ENCODE measurements at regions not wholly inside any gene's neighbourhood (a gene's known extent, or its start where the extent isn't known, plus 50 kb on each side); places are given as distances from the start of the nearest gene placed in this dataset.
A peak's percentile ranks its signal among the peaks of the same experiment; 100 is the strongest.

DNA sequence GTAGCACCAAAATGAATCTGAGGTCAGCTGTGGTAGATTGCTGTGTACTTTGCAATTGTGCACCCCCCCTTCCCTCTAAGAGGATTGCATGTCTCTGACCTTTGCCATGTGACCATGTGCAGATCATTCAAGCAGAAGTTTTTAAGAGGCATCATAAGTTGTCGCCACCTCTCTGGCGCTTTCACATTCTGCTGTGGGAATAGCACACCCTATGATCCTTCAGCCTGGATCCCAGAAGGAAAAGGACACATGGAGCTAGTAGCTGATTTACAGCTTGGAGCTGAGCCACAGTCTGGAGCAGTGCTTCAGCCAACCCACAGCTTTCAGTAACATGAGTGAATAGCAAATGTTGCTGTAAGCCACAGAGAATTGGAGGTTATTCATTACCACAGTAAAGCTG lies 158.5 kb downstream of the TSEN15 start:
- Histone ChIP-seq H3K27me3 (no peaks in the 10 kb centered on the region), H3K9me3 (no peaks in the 10 kb centered on the region), H3K4me1 (peaks cover 0 to 10% (median 0%) of the 10 kb centered on the region in 9 donors), H3K27ac (no peak overlapping the region), H3K4me3 (no peak overlapping the region), H3K36me3 (no peaks in the 10 kb centered on the region)
- DNase-seq, result peak in 1 of 2 donors; percentile 11
- TF ChIP-seq, protein P1, sequence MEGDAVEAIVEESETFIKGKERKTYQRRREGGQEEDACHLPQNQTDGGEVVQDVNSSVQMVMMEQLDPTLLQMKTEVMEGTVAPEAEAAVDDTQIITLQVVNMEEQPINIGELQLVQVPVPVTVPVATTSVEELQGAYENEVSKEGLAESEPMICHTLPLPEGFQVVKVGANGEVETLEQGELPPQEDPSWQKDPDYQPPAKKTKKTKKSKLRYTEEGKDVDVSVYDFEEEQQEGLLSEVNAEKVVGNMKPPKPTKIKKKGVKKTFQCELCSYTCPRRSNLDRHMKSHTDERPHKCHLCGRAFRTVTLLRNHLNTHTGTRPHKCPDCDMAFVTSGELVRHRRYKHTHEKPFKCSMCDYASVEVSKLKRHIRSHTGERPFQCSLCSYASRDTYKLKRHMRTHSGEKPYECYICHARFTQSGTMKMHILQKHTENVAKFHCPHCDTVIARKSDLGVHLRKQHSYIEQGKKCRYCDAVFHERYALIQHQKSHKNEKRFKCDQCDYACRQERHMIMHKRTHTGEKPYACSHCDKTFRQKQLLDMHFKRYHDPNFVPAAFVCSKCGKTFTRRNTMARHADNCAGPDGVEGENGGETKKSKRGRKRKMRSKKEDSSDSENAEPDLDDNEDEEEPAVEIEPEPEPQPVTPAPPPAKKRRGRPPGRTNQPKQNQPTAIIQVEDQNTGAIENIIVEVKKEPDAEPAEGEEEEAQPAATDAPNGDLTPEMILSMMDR (IDR thresholded peaks at IDR 0.05), result no peak
- ATAC-seq, result peak in 7 of 8 donors; percentile 28 to 77 (median 65)
- intact Hi-C loops (cut with DNase I), result loop anchor here in 1 of 10 donors (5.0 kb wide), 1 partner anchor 58 kb away; no protein-coding TSS in a partner anchor
- 28 to 58% methylated on average over 2 of the region's 2 CpGs for WGBS, 2 donors

DNA sequence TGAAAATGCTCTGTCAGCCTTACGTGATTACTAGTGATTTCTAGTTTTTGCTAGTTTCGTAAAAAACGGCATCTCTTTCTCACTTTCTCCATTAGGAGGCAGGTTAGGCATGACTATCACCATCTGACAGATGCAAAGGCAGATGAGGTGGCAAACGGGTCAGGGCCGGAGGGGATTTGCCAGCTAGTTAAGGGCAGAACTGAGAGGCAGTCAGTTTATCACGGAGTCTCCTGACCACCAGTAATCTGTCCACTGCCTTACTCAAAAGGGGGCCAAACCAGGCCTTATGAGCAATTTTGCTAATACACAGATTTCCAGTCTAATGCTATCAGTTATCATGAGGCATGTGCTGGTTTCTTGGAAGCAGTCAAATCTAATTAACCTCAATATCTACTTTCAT lies 159.3 kb downstream of the TSEN15 start:
- no peaks in the 10 kb centered on the region for H3K36me3 ChIP-seq
- no peaks in the 10 kb centered on the region for H3K9me3 ChIP-seq
- ATAC-seq, result no peak
- H3K4me3 ChIP-seq, result no peak overlapping the region
- intact Hi-C loops (cut with DNase I), result loop anchor here in 1 of 10 donors (5.0 kb wide), 1 partner anchor 59 kb away; no protein-coding TSS in a partner anchor
- WGBS, 2 donors, result 91 to 93% methylated on average over 6 of the region's 6 CpGs
- no peaks in the 10 kb centered on the region for H3K27me3 ChIP-seq
- H3K27ac ChIP-seq, result no peak overlapping the region
- no peak for DNase-seq
- peaks cover 0 to 10% (median 0%) of the 10 kb centered on the region in 9 donors for H3K4me1 ChIP-seq
- TF ChIP-seq, protein P1 (IDR thresholded peaks at IDR 0.05), result no peak

DNA sequence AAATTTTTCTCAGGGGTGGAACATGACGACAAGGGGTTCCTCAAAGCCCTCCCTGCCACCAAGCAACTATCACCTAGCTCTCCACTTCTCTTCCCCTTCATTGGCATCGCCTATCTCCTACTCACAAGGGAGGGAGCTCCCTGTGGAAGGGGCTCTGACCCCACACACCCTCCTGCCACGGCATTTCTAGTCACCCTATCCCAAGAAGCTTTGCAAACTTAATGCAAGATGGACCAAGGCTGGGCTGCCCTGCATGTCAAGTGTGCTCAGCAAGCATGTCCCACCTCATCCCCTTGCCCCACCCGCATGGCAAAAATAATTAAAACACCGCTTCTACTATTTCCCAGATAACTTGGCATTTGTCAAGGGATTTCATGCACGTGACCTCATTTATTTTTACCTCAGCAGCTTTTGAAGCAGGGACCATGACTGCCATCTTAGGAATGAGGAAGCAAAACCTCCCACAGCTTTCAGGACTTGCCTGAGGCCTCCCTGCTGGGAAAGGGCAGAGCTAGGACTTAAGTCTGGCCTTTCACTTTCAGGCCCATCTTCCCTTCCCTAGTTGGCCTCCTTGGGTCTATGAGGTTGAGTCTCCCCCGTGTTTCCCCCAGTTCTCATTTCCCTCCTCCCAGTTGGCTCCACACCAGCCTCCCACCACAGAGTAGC lies 161.3 kb downstream of the TSEN15 start:
- Histone ChIP-seq H3K27ac (peak overlapping the region in 1 of 10 donors; percentile 14), H3K4me3 (no peak overlapping the region), H3K4me1 (peaks cover 0 to 10% (median 0%) of the 10 kb centered on the region in 9 donors), H3K27me3 (no peaks in the 10 kb centered on the region), H3K9me3 (no peaks in the 10 kb centered on the region), H3K36me3 (no peaks in the 10 kb centered on the region)
- ATAC-seq, result peak in 1 of 8 donors; percentile 66
- TF ChIP-seq, protein P1 (IDR thresholded peaks at IDR 0.05), result no peak
- intact Hi-C loops (cut with DNase I), result loop anchor here in 1 of 10 donors (5.0 kb wide), 1 partner anchor 60 kb away; no protein-coding TSS in a partner anchor
- DNase-seq, result no peak
- WGBS, 2 donors, result 74 to 83% methylated on average over 7 of the region's 7 CpGs

DNA sequence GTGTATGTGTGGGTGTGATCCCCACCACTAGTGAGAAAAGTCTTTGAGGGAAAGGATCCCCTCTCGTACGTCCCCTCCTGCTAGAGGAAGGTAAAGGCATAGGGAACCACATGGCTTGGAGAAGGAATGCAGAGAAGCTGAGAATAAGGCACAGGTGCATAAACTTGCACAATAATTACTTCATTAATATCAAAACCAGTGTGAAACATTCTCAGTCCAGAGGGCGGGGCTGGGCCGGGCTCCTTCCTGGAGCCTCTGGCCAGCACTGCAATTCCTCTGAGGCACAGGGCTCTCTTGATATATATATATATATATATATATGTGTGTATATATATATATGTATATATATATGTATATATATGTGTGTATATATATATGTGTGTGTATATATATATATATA lies 162.6 kb downstream of the TSEN15 start:
- Histone ChIP-seq H3K4me3 (no peak overlapping the region), H3K27me3 (no peaks in the 10 kb centered on the region), H3K9me3 (no peaks in the 10 kb centered on the region), H3K27ac (no peak overlapping the region), H3K36me3 (no peaks in the 10 kb centered on the region), H3K4me1 (peaks cover 0 to 10% (median 0%) of the 10 kb centered on the region in 9 donors)
- ATAC-seq (no peak), DNase-seq (no peak)
- TF ChIP-seq, protein P1 (IDR thresholded peaks at IDR 0.05), result no peak
- intact Hi-C loops (cut with DNase I), result loop anchor here in 1 of 10 donors (5.0 kb wide), 1 partner anchor 62 kb away; no protein-coding TSS in a partner anchor
- WGBS, 2 donors, result 92 to 95% methylated on average over 4 of the region's 4 CpGs

Data from heart right ventricle (tissue), 16 donors.